WTC11 (cell line): ENCODE measurements at regions not wholly inside any gene's neighbourhood (a gene's known extent, or its start where the extent isn't known, plus 50 kb on each side); places are given as distances from the start of the nearest gene placed in this dataset.

Experiments used
- CREB1 ChIP-seq: sonication (generic); formaldehyde crosslinking; IDR thresholded peaks from 2 replicates; pipeline ENCODE4 v1.8.0; 2023; ENCODE audit warnings: mild to moderate bottlenecking, missing genetic modification reagents
- FOXJ3 ChIP-seq: sonication (generic); formaldehyde crosslinking; IDR thresholded peaks from 2 replicates; pipeline ENCODE4 v1.9.0; 2021; ENCODE audit warnings: missing genetic modification reagents, mild to moderate bottlenecking, borderline replicate concordance
- FOXP1 ChIP-seq: sonication (generic); formaldehyde crosslinking; IDR thresholded peaks from 2 replicates; pipeline ENCODE4 v1.8.0; 2022; ENCODE audit warnings: missing genetic modification reagents, mild to moderate bottlenecking, moderate library complexity, borderline replicate concordance
- TCF7 ChIP-seq: sonication (generic); formaldehyde crosslinking; IDR thresholded peaks from 2 replicates; pipeline ENCODE4 v1.8.0; 2022; ENCODE audit warnings: mild to moderate bottlenecking, low read depth, missing genetic modification reagents, moderate library complexity
- TF ChIP-seq, protein P1 (sequence below): sonication (generic); formaldehyde crosslinking; IDR thresholded peaks from 2 replicates; pipeline ENCODE4 v1.8.1; 2022; ENCODE audit warnings: low read depth, missing genetic modification reagents, borderline replicate concordance
- TF ChIP-seq, protein P2 (sequence below): fragments of 200-600 bp; IDR thresholded peaks from 2 replicates; pipeline ENCODE4 v1.8.0; 2022; ENCODE audit warnings: antibody characterized with exemption
- TF ChIP-seq, protein P3 (sequence below): sonication (generic); formaldehyde crosslinking; conservative IDR thresholded peaks from 2 replicates; pipeline ENCODE4 v1.8.1; 2022; ENCODE audit warnings: mild to moderate bottlenecking, missing genetic modification reagents
- TF ChIP-seq, protein P4 (sequence below): fragments of 250-450 bp; sonication (Bioruptor Pico); IDR thresholded peaks from 2 replicates; pipeline ENCODE4 v1.9.0; 2021; ENCODE audit warnings: mild to moderate bottlenecking
- TF ChIP-seq, protein P5 (sequence below): sonication (generic); formaldehyde crosslinking; IDR thresholded peaks from 2 replicates; pipeline ENCODE4 v1.8.1; 2022; ENCODE audit warnings: low read depth, mild to moderate bottlenecking, moderate library complexity, missing genetic modification reagents, borderline replicate concordance
- TF ChIP-seq, protein P6 (sequence below): sonication (generic); formaldehyde crosslinking; IDR thresholded peaks from 2 replicates; pipeline ENCODE4 v1.8.1; 2023; ENCODE audit warnings: mild to moderate bottlenecking, missing genetic modification reagents, moderate library complexity

DNA sequence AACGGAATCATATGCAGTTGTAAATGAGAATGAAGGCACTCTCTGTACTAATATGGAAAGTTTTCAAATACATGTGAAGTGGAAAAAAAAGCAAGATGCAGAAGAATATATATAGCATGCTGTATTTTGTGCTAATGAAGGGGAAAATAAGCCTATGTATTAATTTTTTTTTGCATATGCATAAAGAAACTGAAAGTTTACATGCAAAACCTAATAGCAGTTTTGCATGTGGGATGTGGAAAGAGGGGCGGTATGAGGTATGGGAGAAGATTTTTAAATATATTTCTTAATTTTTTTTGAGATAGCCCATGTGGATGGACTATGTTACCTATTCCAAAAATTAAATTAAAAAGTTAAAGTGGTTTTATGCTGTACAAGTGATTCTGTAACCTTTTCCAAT, 83.7 kb upstream of the IL12B start:
- TF ChIP-seq, protein P1, sequence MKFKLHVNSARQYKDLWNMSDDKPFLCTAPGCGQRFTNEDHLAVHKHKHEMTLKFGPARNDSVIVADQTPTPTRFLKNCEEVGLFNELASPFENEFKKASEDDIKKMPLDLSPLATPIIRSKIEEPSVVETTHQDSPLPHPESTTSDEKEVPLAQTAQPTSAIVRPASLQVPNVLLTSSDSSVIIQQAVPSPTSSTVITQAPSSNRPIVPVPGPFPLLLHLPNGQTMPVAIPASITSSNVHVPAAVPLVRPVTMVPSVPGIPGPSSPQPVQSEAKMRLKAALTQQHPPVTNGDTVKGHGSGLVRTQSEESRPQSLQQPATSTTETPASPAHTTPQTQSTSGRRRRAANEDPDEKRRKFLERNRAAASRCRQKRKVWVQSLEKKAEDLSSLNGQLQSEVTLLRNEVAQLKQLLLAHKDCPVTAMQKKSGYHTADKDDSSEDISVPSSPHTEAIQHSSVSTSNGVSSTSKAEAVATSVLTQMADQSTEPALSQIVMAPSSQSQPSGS = no peak
- TF ChIP-seq FOXJ3 (CRISPR knock-in tag) (no peak), CREB1 (CRISPR knock-in tag) (no peak), FOXP1 (CRISPR knock-in tag) (no peak), TCF7 (no peak)
- TF ChIP-seq, protein P2, sequence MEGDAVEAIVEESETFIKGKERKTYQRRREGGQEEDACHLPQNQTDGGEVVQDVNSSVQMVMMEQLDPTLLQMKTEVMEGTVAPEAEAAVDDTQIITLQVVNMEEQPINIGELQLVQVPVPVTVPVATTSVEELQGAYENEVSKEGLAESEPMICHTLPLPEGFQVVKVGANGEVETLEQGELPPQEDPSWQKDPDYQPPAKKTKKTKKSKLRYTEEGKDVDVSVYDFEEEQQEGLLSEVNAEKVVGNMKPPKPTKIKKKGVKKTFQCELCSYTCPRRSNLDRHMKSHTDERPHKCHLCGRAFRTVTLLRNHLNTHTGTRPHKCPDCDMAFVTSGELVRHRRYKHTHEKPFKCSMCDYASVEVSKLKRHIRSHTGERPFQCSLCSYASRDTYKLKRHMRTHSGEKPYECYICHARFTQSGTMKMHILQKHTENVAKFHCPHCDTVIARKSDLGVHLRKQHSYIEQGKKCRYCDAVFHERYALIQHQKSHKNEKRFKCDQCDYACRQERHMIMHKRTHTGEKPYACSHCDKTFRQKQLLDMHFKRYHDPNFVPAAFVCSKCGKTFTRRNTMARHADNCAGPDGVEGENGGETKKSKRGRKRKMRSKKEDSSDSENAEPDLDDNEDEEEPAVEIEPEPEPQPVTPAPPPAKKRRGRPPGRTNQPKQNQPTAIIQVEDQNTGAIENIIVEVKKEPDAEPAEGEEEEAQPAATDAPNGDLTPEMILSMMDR = no peak
- TF ChIP-seq, protein P3, sequence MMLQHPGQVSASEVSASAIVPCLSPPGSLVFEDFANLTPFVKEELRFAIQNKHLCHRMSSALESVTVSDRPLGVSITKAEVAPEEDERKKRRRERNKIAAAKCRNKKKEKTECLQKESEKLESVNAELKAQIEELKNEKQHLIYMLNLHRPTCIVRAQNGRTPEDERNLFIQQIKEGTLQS (CRISPR knock-in tag) = no peak
- TF ChIP-seq, protein P4, sequence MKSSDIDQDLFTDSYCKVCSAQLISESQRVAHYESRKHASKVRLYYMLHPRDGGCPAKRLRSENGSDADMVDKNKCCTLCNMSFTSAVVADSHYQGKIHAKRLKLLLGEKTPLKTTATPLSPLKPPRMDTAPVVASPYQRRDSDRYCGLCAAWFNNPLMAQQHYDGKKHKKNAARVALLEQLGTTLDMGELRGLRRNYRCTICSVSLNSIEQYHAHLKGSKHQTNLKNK (CRISPR knock-in tag) = no peak
- TF ChIP-seq, protein P5, sequence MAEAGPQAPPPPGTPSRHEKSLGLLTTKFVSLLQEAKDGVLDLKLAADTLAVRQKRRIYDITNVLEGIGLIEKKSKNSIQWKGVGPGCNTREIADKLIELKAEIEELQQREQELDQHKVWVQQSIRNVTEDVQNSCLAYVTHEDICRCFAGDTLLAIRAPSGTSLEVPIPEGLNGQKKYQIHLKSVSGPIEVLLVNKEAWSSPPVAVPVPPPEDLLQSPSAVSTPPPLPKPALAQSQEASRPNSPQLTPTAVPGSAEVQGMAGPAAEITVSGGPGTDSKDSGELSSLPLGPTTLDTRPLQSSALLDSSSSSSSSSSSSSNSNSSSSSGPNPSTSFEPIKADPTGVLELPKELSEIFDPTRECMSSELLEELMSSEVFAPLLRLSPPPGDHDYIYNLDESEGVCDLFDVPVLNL (CRISPR knock-in tag) = no peak
- TF ChIP-seq, protein P6, sequence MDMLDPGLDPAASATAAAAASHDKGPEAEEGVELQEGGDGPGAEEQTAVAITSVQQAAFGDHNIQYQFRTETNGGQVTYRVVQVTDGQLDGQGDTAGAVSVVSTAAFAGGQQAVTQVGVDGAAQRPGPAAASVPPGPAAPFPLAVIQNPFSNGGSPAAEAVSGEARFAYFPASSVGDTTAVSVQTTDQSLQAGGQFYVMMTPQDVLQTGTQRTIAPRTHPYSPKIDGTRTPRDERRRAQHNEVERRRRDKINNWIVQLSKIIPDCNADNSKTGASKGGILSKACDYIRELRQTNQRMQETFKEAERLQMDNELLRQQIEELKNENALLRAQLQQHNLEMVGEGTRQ (CRISPR knock-in tag) = no peak
